Hepatocyte (in vitro differentiated cells): ENCODE measurements at regions not wholly inside any gene's neighbourhood (a gene's known extent, or its start where the extent isn't known, plus 50 kb on each side); places are given as distances from the start of the nearest gene placed in this dataset.

Experiments used
- EZH2phosphoT487 ChIP-seq: fragments of 200-600 bp; sonication (generic); IDR thresholded peaks from one replicate; pipeline ENCODE4 v1.6.1; 2018; ENCODE audit warnings: antibody characterized with exemption, mild to moderate bottlenecking, low read depth, moderate library complexity; ENCODE audit not compliant: unreplicated experiment, severe bottlenecking
- TF ChIP-seq, protein P1 (sequence below): fragments of 200-600 bp; sonication (generic); IDR thresholded peaks from 2 replicates; pipeline ENCODE4 v1.5.1; 2016; ENCODE audit warnings: antibody characterized with exemption, mild to moderate bottlenecking; ENCODE audit not compliant: poor library complexity

- TF ChIP-seq, protein P1, sequence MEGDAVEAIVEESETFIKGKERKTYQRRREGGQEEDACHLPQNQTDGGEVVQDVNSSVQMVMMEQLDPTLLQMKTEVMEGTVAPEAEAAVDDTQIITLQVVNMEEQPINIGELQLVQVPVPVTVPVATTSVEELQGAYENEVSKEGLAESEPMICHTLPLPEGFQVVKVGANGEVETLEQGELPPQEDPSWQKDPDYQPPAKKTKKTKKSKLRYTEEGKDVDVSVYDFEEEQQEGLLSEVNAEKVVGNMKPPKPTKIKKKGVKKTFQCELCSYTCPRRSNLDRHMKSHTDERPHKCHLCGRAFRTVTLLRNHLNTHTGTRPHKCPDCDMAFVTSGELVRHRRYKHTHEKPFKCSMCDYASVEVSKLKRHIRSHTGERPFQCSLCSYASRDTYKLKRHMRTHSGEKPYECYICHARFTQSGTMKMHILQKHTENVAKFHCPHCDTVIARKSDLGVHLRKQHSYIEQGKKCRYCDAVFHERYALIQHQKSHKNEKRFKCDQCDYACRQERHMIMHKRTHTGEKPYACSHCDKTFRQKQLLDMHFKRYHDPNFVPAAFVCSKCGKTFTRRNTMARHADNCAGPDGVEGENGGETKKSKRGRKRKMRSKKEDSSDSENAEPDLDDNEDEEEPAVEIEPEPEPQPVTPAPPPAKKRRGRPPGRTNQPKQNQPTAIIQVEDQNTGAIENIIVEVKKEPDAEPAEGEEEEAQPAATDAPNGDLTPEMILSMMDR, result no peak
- no peak for TF ChIP-seq EZH2phosphoT487
These were observed 128.7 kb upstream of the DPYD start for GRCh38 chr1:98049370-98050135.
